Mesodermal cell (in vitro differentiated cells): ENCODE measurements at regions not wholly inside any gene's neighbourhood (a gene's known extent, or its start where the extent isn't known, plus 50 kb on each side); places are given as distances from the start of the nearest gene placed in this dataset.
"Not testable (repeated sequence)": the region's sequence is repeated elsewhere in the genome, so short reads cannot be mapped to it uniquely, and the experiment has no call there.

Source experiments
- H3K27ac ChIP-seq: 2 replicates; pipeline ENCODE4 v1.7.0; 2013; ENCODE audit warnings: mild to moderate bottlenecking, low read depth, low read length, moderate library complexity; ENCODE audit not compliant: severe bottlenecking
- H3K36me3 ChIP-seq: 2 replicates; pipeline ENCODE4 v1.7.1; 2013; ENCODE audit warnings: mild to moderate bottlenecking, low read length, moderate library complexity; ENCODE audit not compliant: control insufficient read depth, insufficient read depth
- H3K4me1 ChIP-seq: one replicate; pipeline ENCODE4 v1.7.1; 2013; ENCODE audit warnings: mild to moderate bottlenecking, low read length; ENCODE audit not compliant: insufficient read depth, control insufficient read depth, poor library complexity, severe bottlenecking
- H3K4me3 ChIP-seq: 2 replicates; pipeline ENCODE4 v1.7.0; 2013; ENCODE audit warnings: low read length, control low read depth, mild to moderate bottlenecking; ENCODE audit not compliant: insufficient read depth, poor library complexity, severe bottlenecking; ENCODE audit errors: extremely low read depth
- H3K9me3 ChIP-seq: 2 replicates; pipeline ENCODE4 v1.7.1; 2013; ENCODE audit warnings: mild to moderate bottlenecking, low read length, moderate library complexity; ENCODE audit not compliant: control insufficient read depth
- WGBS, 2 experiments: methylation state at CpG; one replicate each; pipeline ENCODE4 v1.1.5; 2013; ENCODE audit warnings: missing lambda C conversion rate in 2 of 2; ENCODE audit not compliant: insufficient coverage in 2 of 2; 5-methylcytosine and 5-hydroxymethylcytosine counted together

DNA sequence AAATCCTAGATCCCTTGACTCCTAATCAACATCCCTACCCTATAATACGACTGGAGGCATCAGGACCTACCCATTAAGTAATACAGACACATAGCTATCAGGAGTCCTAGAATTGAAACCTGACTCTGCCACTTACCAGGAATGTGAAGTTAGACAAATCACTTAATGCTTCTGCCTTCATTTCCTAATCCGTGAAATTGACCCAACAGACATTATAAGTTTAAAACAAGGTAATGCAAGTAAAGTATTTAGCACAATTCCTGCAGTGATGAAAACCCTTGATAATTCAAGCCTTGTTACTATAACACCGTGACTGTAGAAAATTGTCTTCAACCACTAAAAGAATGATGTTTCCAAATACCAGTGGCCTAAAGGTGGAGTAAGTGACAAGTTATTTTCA is 150.2 kb downstream of the KCNJ2 start:
- H3K27ac ChIP-seq, result no peak overlapping the region
- no peaks in the 10 kb centered on the region for H3K4me1 ChIP-seq
- 80 to 100% methylated on average over 1 of the region's 3 CpGs for WGBS, 2 experiments
- H3K4me3 ChIP-seq, result no peak overlapping the region
- no peaks in the 10 kb centered on the region for H3K9me3 ChIP-seq
- no peaks in the 10 kb centered on the region for H3K36me3 ChIP-seq

DNA sequence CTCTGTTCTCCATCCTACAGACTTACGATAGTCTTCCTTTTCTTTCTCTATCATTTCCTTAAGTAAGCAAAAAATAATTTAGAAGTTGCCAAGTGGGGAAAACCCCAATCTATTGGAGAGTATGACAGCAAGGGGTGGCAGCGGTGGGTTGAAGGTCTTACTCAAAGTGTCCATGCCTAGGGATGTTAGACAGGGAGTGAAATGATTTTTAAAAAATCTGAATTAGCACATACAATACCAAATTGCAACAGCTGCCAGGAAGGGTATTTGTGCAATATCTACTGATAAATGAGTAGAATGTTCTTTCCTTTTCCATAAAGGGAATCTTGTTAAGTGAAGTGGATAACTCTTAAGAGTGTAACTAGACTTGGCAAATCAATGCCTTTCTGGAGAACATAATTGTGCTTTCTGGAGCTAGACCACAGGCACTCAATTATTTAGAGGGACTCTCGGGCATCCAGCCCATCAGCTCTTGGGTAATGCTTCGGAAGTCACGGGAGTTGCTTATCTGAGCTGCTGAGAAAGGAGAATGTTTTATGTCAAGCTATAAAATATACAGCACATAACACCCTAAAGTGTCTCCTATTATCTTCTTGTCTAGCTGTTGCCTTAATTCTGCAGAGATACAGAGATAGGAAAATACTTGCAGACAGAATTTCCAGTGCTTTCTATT is 151.5 kb downstream of the KCNJ2 start:
- Histone ChIP-seq H3K9me3 (no peaks in the 10 kb centered on the region), H3K4me1 (no peaks in the 10 kb centered on the region), H3K27ac (no peak overlapping the region), H3K36me3 (no peaks in the 10 kb centered on the region), H3K4me3 (no peak overlapping the region)
- WGBS, 2 experiments, result 78% methylated on average over 1 of the region's 5 CpGs; no CpG with 5 or more reads in 1 of the 2 experiments

DNA sequence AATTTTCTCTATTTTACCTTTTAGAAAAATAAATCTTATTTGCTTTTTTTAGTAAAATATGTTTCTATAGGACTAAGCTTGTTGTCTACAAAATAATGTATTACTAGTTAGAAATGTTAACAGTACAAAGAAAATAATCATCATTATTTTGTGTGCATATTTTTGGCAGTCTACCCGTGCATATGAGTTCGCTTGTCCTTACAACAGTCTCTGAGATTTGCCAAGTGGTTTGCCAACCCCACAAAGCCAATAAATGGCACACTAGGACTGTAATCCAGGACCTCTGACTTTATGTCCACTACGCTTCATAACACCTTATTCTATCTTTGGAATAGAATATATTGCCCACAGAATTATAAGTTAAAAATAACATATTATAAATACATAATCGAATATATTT is 152.0 kb downstream of the KCNJ2 start:
- 94 to 96% methylated on average over 2 of the region's 4 CpGs for WGBS, 2 experiments
- H3K9me3 ChIP-seq, result no peaks in the 10 kb centered on the region
- no peak overlapping the region for H3K4me3 ChIP-seq
- H3K27ac ChIP-seq, result no peak overlapping the region
- H3K4me1 ChIP-seq, result no peaks in the 10 kb centered on the region
- H3K36me3 ChIP-seq, result no peaks in the 10 kb centered on the region

DNA sequence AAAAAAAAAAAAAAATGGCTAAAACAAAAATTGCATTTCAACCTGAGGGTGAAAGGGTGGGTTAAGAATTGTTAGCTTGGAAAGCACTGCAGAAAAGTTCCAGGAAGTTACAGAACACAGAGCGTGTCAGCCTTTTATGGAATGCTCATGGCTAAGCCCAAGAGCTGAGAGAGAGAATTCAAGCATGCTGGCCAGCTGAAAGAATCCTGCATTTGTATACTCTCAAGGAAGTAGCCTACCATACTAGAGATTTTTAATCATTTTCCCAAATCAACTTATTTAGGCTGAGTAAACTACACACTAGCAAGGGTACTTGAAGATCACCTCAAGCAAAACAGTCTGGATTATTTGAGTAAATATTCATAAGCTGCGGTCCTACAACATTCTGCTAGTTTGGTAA is 153.9 kb downstream of the KCNJ2 start:
- Histone ChIP-seq H3K27ac (no peak overlapping the region), H3K4me3 (no peak overlapping the region), H3K36me3 (no peaks in the 10 kb centered on the region), H3K4me1 (no peaks in the 10 kb centered on the region), H3K9me3 (no peaks in the 10 kb centered on the region)
- 20 to 36% methylated on average over 1 of the region's 2 CpGs for WGBS, 2 experiments

DNA sequence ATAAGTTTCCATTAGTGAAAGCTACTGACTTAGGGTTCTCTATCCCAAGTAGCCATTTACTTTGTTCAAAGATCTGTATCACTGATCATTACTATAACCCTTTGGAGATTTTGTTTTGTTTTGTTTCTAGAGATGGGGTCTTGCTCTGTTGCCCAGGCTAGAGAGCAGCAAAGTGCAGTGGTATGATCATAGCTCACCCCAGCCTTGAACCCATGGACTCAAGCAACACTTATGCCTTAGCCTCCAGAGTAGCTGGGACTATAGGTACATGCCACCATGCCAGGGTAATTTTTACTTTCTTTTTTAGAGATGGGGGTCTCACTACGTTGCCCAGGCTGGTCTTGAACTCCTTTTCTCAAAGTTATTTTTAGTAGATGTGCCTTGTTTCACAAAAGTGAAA is 154.7 kb downstream of the KCNJ2 start:
- 100% methylated on average over 1 of the region's 1 CpG; no CpG with 5 or more reads in 1 of the 2 experiments for WGBS, 2 experiments
- no peaks in the 10 kb centered on the region for H3K9me3 ChIP-seq
- no peak overlapping the region for H3K27ac ChIP-seq
- no peaks in the 10 kb centered on the region for H3K4me1 ChIP-seq
- H3K4me3 ChIP-seq, result no peak overlapping the region
- H3K36me3 ChIP-seq, result no peaks in the 10 kb centered on the region

DNA sequence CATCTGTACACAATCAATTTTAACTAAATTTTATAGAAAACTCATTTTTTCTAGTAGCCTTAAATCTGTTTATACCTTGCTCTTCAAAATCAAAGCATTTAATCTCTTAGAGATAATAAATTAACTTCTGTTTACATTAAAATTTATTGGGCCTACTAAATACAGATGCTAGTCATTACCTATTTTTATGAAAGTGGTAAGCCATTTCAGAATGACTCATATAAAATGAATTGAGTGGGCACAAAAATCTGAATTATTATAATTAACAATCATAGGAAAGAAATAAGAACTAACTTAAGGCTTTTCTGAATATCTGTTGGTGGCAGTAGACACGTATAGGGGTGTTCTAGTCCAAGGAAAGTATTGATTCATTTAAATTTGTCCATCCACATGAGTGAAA is 157.9 kb downstream of the KCNJ2 start:
- no peaks in the 10 kb centered on the region for H3K4me1 ChIP-seq
- H3K4me3 ChIP-seq, result no peak overlapping the region
- no peaks in the 10 kb centered on the region for H3K36me3 ChIP-seq
- no peaks in the 10 kb centered on the region for H3K9me3 ChIP-seq
- WGBS, 2 experiments, result 83 to 100% methylated on average over 1 of the region's 1 CpG
- H3K27ac ChIP-seq, result no peak overlapping the region

DNA sequence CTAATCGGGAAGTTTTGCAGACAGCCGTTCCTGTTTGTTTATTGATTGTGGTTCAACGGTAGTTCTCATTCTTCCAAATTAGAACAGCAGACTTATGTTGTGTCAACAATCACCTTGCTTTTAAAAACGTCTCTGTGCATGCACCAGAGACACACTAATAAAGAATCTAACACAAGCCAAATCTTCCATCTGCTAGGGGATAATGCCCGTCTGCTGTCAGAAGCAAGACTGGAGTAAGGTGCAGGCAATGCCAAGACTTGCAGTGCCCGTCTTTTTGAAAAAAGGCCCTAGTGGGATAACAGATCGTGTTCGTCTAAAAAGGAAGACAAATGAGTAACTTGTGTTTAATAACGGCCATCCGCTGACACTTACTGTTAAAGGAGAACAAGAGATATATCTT is 158.4 kb downstream of the KCNJ2 start:
- no peak overlapping the region for H3K4me3 ChIP-seq
- no peaks in the 10 kb centered on the region for H3K36me3 ChIP-seq
- H3K9me3 ChIP-seq, result no peaks in the 10 kb centered on the region
- H3K4me1 ChIP-seq, result no peaks in the 10 kb centered on the region
- WGBS, 2 experiments, result 93 to 94% methylated on average over 5 to 6 of the region's 10 CpGs
- H3K27ac ChIP-seq, result no peak overlapping the region

DNA sequence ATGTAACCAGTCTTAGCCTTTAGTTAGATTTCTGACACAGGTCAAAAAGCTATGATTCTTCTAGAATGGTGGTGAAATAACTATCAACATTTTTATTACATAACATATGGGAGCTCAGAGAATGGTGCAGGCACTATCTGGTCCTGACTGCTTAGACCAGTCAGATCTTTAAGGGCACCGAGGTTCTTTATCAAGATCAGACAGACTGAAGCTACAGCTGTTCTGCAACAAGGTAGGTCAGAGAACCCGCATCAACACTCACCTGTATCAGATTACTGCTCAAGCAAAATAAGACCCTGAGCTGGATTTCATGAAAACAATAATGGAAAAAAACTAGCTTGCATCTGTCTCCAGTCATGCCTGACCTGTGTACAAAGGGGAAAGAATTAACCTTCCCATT is 160.4 kb downstream of the KCNJ2 start:
- Histone ChIP-seq H3K27ac (no peak overlapping the region), H3K9me3 (no peaks in the 10 kb centered on the region), H3K4me3 (no peak overlapping the region), H3K4me1 (no peaks in the 10 kb centered on the region), H3K36me3 (no peaks in the 10 kb centered on the region)
- WGBS, 2 experiments, result 71 to 95% methylated on average over 1 to 2 of the region's 2 CpGs

DNA sequence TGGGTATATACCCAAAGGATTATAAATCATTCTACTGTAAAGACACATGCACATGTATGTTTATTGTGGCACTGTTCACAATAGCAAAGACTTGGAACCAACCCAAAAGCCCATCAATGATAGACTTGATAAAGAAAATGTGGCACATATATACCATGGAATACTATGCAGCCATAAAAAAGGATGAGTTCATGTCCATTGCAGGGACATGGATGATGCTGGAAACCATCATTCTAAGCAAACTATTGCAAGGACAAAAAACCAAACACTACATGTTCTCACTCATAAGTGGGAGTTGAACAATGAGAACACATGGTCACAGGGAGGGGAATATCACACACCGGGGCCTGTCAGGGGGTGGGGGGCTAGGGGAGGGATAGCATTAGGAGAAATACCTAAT is 161.7 kb downstream of the KCNJ2 start:
- H3K27ac ChIP-seq, H3K4me3 ChIP-seq, H3K36me3 ChIP-seq, H3K4me1 ChIP-seq, H3K9me3 ChIP-seq: not testable (repeated sequence)
- 80% methylated on average over 1 of the region's 1 CpG; no CpG with 5 or more reads in 1 of the 2 experiments for WGBS, 2 experiments

DNA sequence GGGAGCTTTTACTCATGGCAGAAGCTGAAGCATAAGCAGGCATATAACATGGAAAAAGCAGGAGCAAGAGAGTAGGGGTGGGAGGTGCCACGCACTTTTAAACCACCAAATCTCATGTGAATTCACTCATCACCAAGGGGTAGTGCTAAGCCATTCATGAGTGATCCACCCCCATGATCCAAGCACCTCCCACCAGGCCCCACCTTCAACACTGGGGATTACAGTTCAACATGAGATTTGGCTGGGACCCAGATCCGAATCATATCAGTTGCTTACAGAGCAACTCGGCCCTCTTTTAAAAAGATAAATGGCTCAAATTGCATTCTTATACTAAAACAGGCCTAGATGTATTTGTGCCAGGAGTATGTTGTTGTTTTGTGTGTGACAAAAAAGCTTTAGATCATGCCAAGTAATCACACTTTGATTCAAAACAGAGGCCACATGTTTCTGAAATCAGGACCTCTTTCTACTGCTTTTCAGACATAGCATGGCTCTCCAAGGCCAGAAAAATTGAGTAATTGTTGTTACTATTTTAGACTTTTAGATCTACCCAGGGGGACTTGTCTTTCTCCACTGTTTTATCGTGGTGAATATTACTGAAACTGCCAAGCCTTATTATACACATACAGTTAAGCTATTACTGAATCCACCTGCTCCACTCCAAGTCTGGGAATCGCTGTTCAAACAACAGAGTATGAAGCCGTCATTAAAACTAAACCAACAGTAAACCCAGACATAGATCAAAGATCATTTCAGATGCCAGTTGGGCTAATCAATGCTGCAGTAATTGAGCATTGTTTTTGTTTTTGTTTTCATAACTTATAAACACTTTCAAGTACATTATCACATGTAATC is 163.3 kb downstream of the KCNJ2 start:
- Histone ChIP-seq H3K36me3 (no peaks in the 10 kb centered on the region), H3K4me1 (no peaks in the 10 kb centered on the region), H3K9me3 (no peaks in the 10 kb centered on the region), H3K4me3 (no peak overlapping the region), H3K27ac (no peak overlapping the region)
- WGBS, 2 experiments, result 93% methylated on average over 3 of the region's 6 CpGs; no CpG with 5 or more reads in 1 of the 2 experiments

DNA sequence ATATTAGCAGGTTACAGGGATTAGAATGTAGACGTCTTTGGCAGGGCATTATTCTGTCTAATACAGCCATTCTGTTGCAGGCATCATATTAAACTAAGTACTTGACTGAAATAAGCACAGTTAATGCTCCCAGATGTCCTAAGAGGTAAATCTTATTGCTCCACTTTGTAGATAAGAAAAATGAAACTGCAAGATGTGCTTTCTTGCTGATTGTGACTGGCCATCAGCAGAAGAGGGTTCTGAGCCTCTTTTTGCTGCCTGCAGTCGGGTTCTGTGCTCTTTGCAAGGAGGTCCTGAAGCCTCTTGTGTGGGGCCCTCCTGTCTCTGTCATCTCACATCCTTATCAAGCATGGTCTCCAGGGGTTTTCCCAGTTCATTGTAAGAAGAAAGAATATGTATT is 167.1 kb downstream of the KCNJ2 start:
- H3K4me1 ChIP-seq, result no peaks in the 10 kb centered on the region
- H3K4me3 ChIP-seq, result no peak overlapping the region
- WGBS, 2 experiments, result 86 to 88% methylated on average over 1 of the region's 2 CpGs
- no peaks in the 10 kb centered on the region for H3K36me3 ChIP-seq
- no peaks in the 10 kb centered on the region for H3K9me3 ChIP-seq
- no peak overlapping the region for H3K27ac ChIP-seq
